ENCODE measurements at regions not wholly inside any gene's neighbourhood (a gene's known extent, or its start where the extent isn't known, plus 50 kb on each side); places are given as distances from the start of the nearest gene placed in this dataset.
"Not testable (repeated sequence)": the region's sequence is repeated elsewhere in the genome, so short reads cannot be mapped to it uniquely, and the experiment has no call there.

- DNase-seq (ENCODE audit: low spot score) = no peak
These were observed 81.4 kb upstream of the ACSL1 start for GRCh38 chr4:184907216-184907615.

- no peak for DNase-seq (ENCODE audit: low spot score)
These were observed 82.0 kb upstream of the ACSL1 start for GRCh38 chr4:184907810-184908209.

GRCh38 chr4:184911310-184911709 lies 85.5 kb upstream of the ACSL1 start:
- no peak for DNase-seq (ENCODE audit: low spot score)

GRCh38 chr4:184913356-184914143 lies 87.8 kb upstream of the ACSL1 start:
- no peak for DNase-seq (ENCODE audit: low spot score)

GRCh38 chr4:184918799-184919198 lies 93.0 kb upstream of the ACSL1 start:
- not testable (repeated sequence) for DNase-seq (ENCODE audit: low spot score)

GRCh38 chr4:184921456-184921855 lies 95.7 kb upstream of the ACSL1 start:
- no peak for DNase-seq (ENCODE audit: low spot score)

- no peak for DNase-seq (ENCODE audit: low spot score)
These were observed 96.0 kb upstream of the HELT start for GRCh38 chr4:184922301-184922700.

- no peak for DNase-seq (ENCODE audit: low spot score)
These were observed 93.8 kb upstream of the HELT start for GRCh38 chr4:184924516-184924915.

- no peak for DNase-seq (ENCODE audit: low spot score)
These were observed 88.8 kb upstream of the HELT start for GRCh38 chr4:184929476-184929875.

- no peak for DNase-seq (ENCODE audit: low spot score)
These were observed 88.3 kb upstream of the HELT start for GRCh38 chr4:184930026-184930425.

- no peak for DNase-seq (ENCODE audit: low spot score)
These were observed 85.9 kb upstream of the HELT start for GRCh38 chr4:184932343-184932742.

GRCh38 chr4:184933311-184933710 lies 85.0 kb upstream of the HELT start:
- DNase-seq (ENCODE audit: low spot score) = no peak

- DNase-seq (ENCODE audit: low spot score) = no peak
These were observed 84.1 kb upstream of the HELT start for GRCh38 chr4:184934184-184934583.

- no peak for DNase-seq (ENCODE audit: low spot score)
These were observed 83.3 kb upstream of the HELT start for GRCh38 chr4:184934961-184935360.

GRCh38 chr4:184936071-184936470 lies 82.2 kb upstream of the HELT start:
- no peak for DNase-seq (ENCODE audit: low spot score)

- no peak for DNase-seq (ENCODE audit: low spot score)
These were observed 81.1 kb upstream of the HELT start for GRCh38 chr4:184937030-184937710.

GRCh38 chr4:184937745-184938144 lies 80.5 kb upstream of the HELT start:
- no peak for DNase-seq (ENCODE audit: low spot score)

- DNase-seq (ENCODE audit: low spot score) = no peak
These were observed 79.4 kb upstream of the HELT start for GRCh38 chr4:184938871-184939270.

- DNase-seq (ENCODE audit: low spot score) = no peak
These were observed 78.3 kb upstream of the HELT start for GRCh38 chr4:184939978-184940377.

- DNase-seq (ENCODE audit: low spot score) = no peak
These were observed 77.8 kb upstream of the HELT start for GRCh38 chr4:184940500-184940899.

- no peak for DNase-seq (ENCODE audit: low spot score)
These were observed 76.4 kb upstream of the HELT start for GRCh38 chr4:184941671-184942418.

- DNase-seq (ENCODE audit: low spot score) = no peak
These were observed 75.6 kb upstream of the HELT start for GRCh38 chr4:184942444-184943425.

Measured in NAMALWA (cell line).